ENCODE measurements at regions not wholly inside any gene's neighbourhood (a gene's known extent, or its start where the extent isn't known, plus 50 kb on each side); places are given as distances from the start of the nearest gene placed in this dataset.

GRCh38 chr5:96151891-96152290 lies 190.2 kb upstream of the ELL2 start:
- 36% methylated on average over 2 of the region's 2 CpGs for WGBS

GRCh38 chr5:96150007-96150406 lies 188.4 kb upstream of the ELL2 start:
- Histone ChIP-seq H4K91ac (ENCODE audit: low read length) (peak overlapping the region; percentile 7), H3K4me2 (ENCODE audit: low read length, poor library complexity, severe bottlenecking) (no peak overlapping the region), H3K27me3 (ENCODE audit: control insufficient read depth in 1 of 2, insufficient read depth in 1 of 2, low read length in 2 of 2) (no peaks in the 10 kb centered on the region), H3K79me1 (replicated peaks; ENCODE audit: low read length, poor library complexity, severe bottlenecking) (no peaks in the 10 kb centered on the region), H3K9me3 (ENCODE audit: control insufficient read depth, low read length) (no peaks in the 10 kb centered on the region), H3K36me3 (ENCODE audit: control insufficient read depth in 1 of 2, insufficient read depth in 2 of 2, low read depth in 1 of 2, low read length in 2 of 2) (no peaks in the 10 kb centered on the region), H3K4me1 (ENCODE audit: control insufficient read depth, insufficient read depth, low read depth, low read length) (no peaks in the 10 kb centered on the region), H2BK15ac (ENCODE audit: low read depth, poor library complexity, severe bottlenecking) (no peak overlapping the region), H3K4ac (ENCODE audit: low read depth in 1 of 2, low read length in 2 of 2) (no peak overlapping the region), H2BK120ac (ENCODE audit: low read depth, low read length) (no peak overlapping the region), H3K14ac (ENCODE audit: low read length in 2 of 2) (no peak overlapping the region), H2AFZ (ENCODE audit: low read depth, low read length) (no peak overlapping the region), H3K4me3 (ENCODE audit: insufficient read depth in 1 of 2, low read depth in 1 of 2, low read length in 2 of 2) (no peak overlapping the region), H2AK5ac (ENCODE audit: low read length, severe bottlenecking) (no peak overlapping the region), H2BK5ac (ENCODE audit: low read depth, low read length, poor library complexity, severe bottlenecking) (no peak overlapping the region), H4K8ac (ENCODE audit: low read length) (peak overlapping the region; percentile 45), H3K23ac (ENCODE audit: low read length in 2 of 2) (no peak overlapping the region), H3K18ac (ENCODE audit: low read depth in 1 of 2, low read length in 2 of 2) (no peak overlapping the region), H3K27ac (ENCODE audit: low read length, poor library complexity, severe bottlenecking) (no peak overlapping the region), H3K9ac (ENCODE audit: low read length) (no peak overlapping the region), H2BK12ac (ENCODE audit: low read length in 2 of 2) (peak overlapping the region; percentile 77 to 81)
- WGBS, result 20% methylated on average over 1 of the region's 1 CpG
- DNase-seq, result no peak

More at GRCh38 chr5:96151891-96152290, 190.2 kb upstream of the ELL2 start:
- no peak overlapping the region for H2BK5ac ChIP-seq (ENCODE audit: low read depth, low read length, poor library complexity, severe bottlenecking)
- no peaks in the 10 kb centered on the region for H3K4me1 ChIP-seq (ENCODE audit: control insufficient read depth, insufficient read depth, low read depth, low read length)
- no peak overlapping the region for H3K14ac ChIP-seq (ENCODE audit: low read length in 2 of 2)
- no peak overlapping the region for H3K9ac ChIP-seq (ENCODE audit: low read length)
- DNase-seq, result peak; percentile 49
- H2BK12ac ChIP-seq (ENCODE audit: low read length in 2 of 2), result no peak overlapping the region
- H4K8ac ChIP-seq (ENCODE audit: low read length), result no peak overlapping the region
- H2BK15ac ChIP-seq (ENCODE audit: low read depth, poor library complexity, severe bottlenecking), result no peak overlapping the region
- no peaks in the 10 kb centered on the region for H3K36me3 ChIP-seq (ENCODE audit: control insufficient read depth in 1 of 2, insufficient read depth in 2 of 2, low read depth in 1 of 2, low read length in 2 of 2)
- no peak overlapping the region for H3K4ac ChIP-seq (ENCODE audit: low read depth in 1 of 2, low read length in 2 of 2)
- H4K91ac ChIP-seq (ENCODE audit: low read length), result no peak overlapping the region
- H3K18ac ChIP-seq (ENCODE audit: low read depth in 1 of 2, low read length in 2 of 2), result peak overlapping the region in 1 of 2 experiments; percentile 21
- no peak overlapping the region for H2BK120ac ChIP-seq (ENCODE audit: low read depth, low read length)
- no peak overlapping the region for H3K23ac ChIP-seq (ENCODE audit: low read length in 2 of 2)
- no peak overlapping the region for H3K4me3 ChIP-seq (ENCODE audit: insufficient read depth in 1 of 2, low read depth in 1 of 2, low read length in 2 of 2)
- no peak overlapping the region for H3K4me2 ChIP-seq (ENCODE audit: low read length, poor library complexity, severe bottlenecking)
- no peak overlapping the region for H3K27ac ChIP-seq (ENCODE audit: low read length, poor library complexity, severe bottlenecking)
- no peaks in the 10 kb centered on the region for H3K9me3 ChIP-seq (ENCODE audit: control insufficient read depth, low read length)
- H3K27me3 ChIP-seq (ENCODE audit: control insufficient read depth in 1 of 2, insufficient read depth in 1 of 2, low read length in 2 of 2), result no peaks in the 10 kb centered on the region
- H3K79me1 ChIP-seq (replicated peaks; ENCODE audit: low read length, poor library complexity, severe bottlenecking), result no peaks in the 10 kb centered on the region
- H2AFZ ChIP-seq (ENCODE audit: low read depth, low read length), result no peak overlapping the region
- no peak overlapping the region for H2AK5ac ChIP-seq (ENCODE audit: low read length, severe bottlenecking)

- no peak overlapping the region for H2BK120ac ChIP-seq (ENCODE audit: low read depth, low read length)
- H2AFZ ChIP-seq (ENCODE audit: low read depth, low read length), result no peak overlapping the region
- no peaks in the 10 kb centered on the region for H3K27me3 ChIP-seq (ENCODE audit: control insufficient read depth in 1 of 2, insufficient read depth in 1 of 2, low read length in 2 of 2)
- WGBS, result 100% methylated on average over 1 of the region's 1 CpG
- H2BK15ac ChIP-seq (ENCODE audit: low read depth, poor library complexity, severe bottlenecking), result no peak overlapping the region
- no peak overlapping the region for H3K4ac ChIP-seq (ENCODE audit: low read depth in 1 of 2, low read length in 2 of 2)
- H3K4me3 ChIP-seq (ENCODE audit: insufficient read depth in 1 of 2, low read depth in 1 of 2, low read length in 2 of 2), result no peak overlapping the region
- no peaks in the 10 kb centered on the region for H3K79me1 ChIP-seq (replicated peaks; ENCODE audit: low read length, poor library complexity, severe bottlenecking)
- no peak overlapping the region for H3K14ac ChIP-seq (ENCODE audit: low read length in 2 of 2)
- H3K36me3 ChIP-seq (ENCODE audit: control insufficient read depth in 1 of 2, insufficient read depth in 2 of 2, low read depth in 1 of 2, low read length in 2 of 2), result no peaks in the 10 kb centered on the region
- no peak overlapping the region for H3K23ac ChIP-seq (ENCODE audit: low read length in 2 of 2)
- H4K8ac ChIP-seq (ENCODE audit: low read length), result no peak overlapping the region
- no peak overlapping the region for H4K91ac ChIP-seq (ENCODE audit: low read length)
- H3K4me2 ChIP-seq (ENCODE audit: low read length, poor library complexity, severe bottlenecking), result no peak overlapping the region
- H3K18ac ChIP-seq (ENCODE audit: low read depth in 1 of 2, low read length in 2 of 2), result no peak overlapping the region
- no peaks in the 10 kb centered on the region for H3K4me1 ChIP-seq (ENCODE audit: control insufficient read depth, insufficient read depth, low read depth, low read length)
- no peak overlapping the region for H2BK5ac ChIP-seq (ENCODE audit: low read depth, low read length, poor library complexity, severe bottlenecking)
- no peaks in the 10 kb centered on the region for H3K9me3 ChIP-seq (ENCODE audit: control insufficient read depth, low read length)
- H3K27ac ChIP-seq (ENCODE audit: low read length, poor library complexity, severe bottlenecking), result no peak overlapping the region
- H2BK12ac ChIP-seq (ENCODE audit: low read length in 2 of 2), result no peak overlapping the region
- DNase-seq, result peak; percentile 55
- no peak overlapping the region for H3K9ac ChIP-seq (ENCODE audit: low read length)
- no peak overlapping the region for H2AK5ac ChIP-seq (ENCODE audit: low read length, severe bottlenecking)
Observed at GRCh38 chr5:96149546-96149945, 187.9 kb upstream of the ELL2 start.

GRCh38 chr5:96149021-96149420 lies 187.4 kb upstream of the ELL2 start:
- Histone ChIP-seq H2BK5ac (ENCODE audit: low read depth, low read length, poor library complexity, severe bottlenecking) (no peak overlapping the region), H2BK120ac (ENCODE audit: low read depth, low read length) (no peak overlapping the region), H4K8ac (ENCODE audit: low read length) (peak overlapping the region; percentile 13), H3K27ac (ENCODE audit: low read length, poor library complexity, severe bottlenecking) (no peak overlapping the region), H3K9ac (ENCODE audit: low read length) (no peak overlapping the region), H2BK12ac (ENCODE audit: low read length in 2 of 2) (peak overlapping the region in 1 of 2 experiments; percentile 59), H3K14ac (ENCODE audit: low read length in 2 of 2) (no peak overlapping the region), H2AK5ac (ENCODE audit: low read length, severe bottlenecking) (no peak overlapping the region), H4K91ac (ENCODE audit: low read length) (no peak overlapping the region), H3K18ac (ENCODE audit: low read depth in 1 of 2, low read length in 2 of 2) (peak overlapping the region in 1 of 2 experiments; percentile 61), H3K23ac (ENCODE audit: low read length in 2 of 2) (no peak overlapping the region), H3K27me3 (ENCODE audit: control insufficient read depth in 1 of 2, insufficient read depth in 1 of 2, low read length in 2 of 2) (no peaks in the 10 kb centered on the region), H2BK15ac (ENCODE audit: low read depth, poor library complexity, severe bottlenecking) (no peak overlapping the region), H3K9me3 (ENCODE audit: control insufficient read depth, low read length) (no peaks in the 10 kb centered on the region), H3K4me2 (ENCODE audit: low read length, poor library complexity, severe bottlenecking) (no peak overlapping the region), H3K4me1 (ENCODE audit: control insufficient read depth, insufficient read depth, low read depth, low read length) (no peaks in the 10 kb centered on the region), H2AFZ (ENCODE audit: low read depth, low read length) (no peak overlapping the region), H3K36me3 (ENCODE audit: control insufficient read depth in 1 of 2, insufficient read depth in 2 of 2, low read depth in 1 of 2, low read length in 2 of 2) (no peaks in the 10 kb centered on the region), H3K4ac (ENCODE audit: low read depth in 1 of 2, low read length in 2 of 2) (peak overlapping the region in 1 of 2 experiments; percentile 45), H3K79me1 (replicated peaks; ENCODE audit: low read length, poor library complexity, severe bottlenecking) (no peaks in the 10 kb centered on the region), H3K4me3 (ENCODE audit: insufficient read depth in 1 of 2, low read depth in 1 of 2, low read length in 2 of 2) (no peak overlapping the region)
- WGBS, result no CpG with 5 or more reads among the region's 2 CpGs
- DNase-seq, result no peak
